RWPE2 (cell line): ENCODE measurements at regions not wholly inside any gene's neighbourhood (a gene's known extent, or its start where the extent isn't known, plus 50 kb on each side); places are given as distances from the start of the nearest gene placed in this dataset.

Experiments
- ATAC-seq: fragments of 200-7000 bp; cut with Tn5 transposase; 3 replicates; pipeline ENCODE4 v1.9.1; 2021; ENCODE audit warnings: low read depth
- DNase-seq: peaks from one replicate; pipeline ENCODE4 v3.0.0-alpha.2; 2020; ENCODE audit warnings: low spot score
- H3K27ac ChIP-seq: fragments of 450-650 bp; 2 replicates; pipeline ENCODE4 v1.5.1; 2017; ENCODE audit warnings: mild to moderate bottlenecking; ENCODE audit not compliant: poor library complexity, severe bottlenecking
- H3K27me3 ChIP-seq: fragments of 250-450 bp; sonication (Bioruptor Pico); 2 replicates; pipeline ENCODE4 v1.5.1; 2021; ENCODE audit warnings: mild to moderate bottlenecking, moderate library complexity; ENCODE audit not compliant: insufficient read depth, poor library complexity, severe bottlenecking
- H3K36me3 ChIP-seq: fragments of 250-450 bp; sonication (Bioruptor Pico); 2 replicates; pipeline ENCODE4 v1.5.1; 2020; ENCODE audit warnings: low read depth, mild to moderate bottlenecking, moderate library complexity
- H3K4me1 ChIP-seq: fragments of 250-450 bp; sonication (Bioruptor Pico); 2 replicates; pipeline ENCODE4 v1.5.1; 2021; ENCODE audit warnings: mild to moderate bottlenecking, moderate library complexity; ENCODE audit not compliant: insufficient read depth, poor library complexity, severe bottlenecking
- H3K4me3 ChIP-seq: fragments of 250-450 bp; sonication (Bioruptor Pico); 2 replicates; pipeline ENCODE4 v1.5.1; 2021; ENCODE audit warnings: mild to moderate bottlenecking, moderate library complexity; ENCODE audit not compliant: severe bottlenecking
- H3K9me3 ChIP-seq: fragments of 250-450 bp; sonication (Bioruptor Pico); 2 replicates; pipeline ENCODE4 v1.5.1; 2021; ENCODE audit warnings: mild to moderate bottlenecking, moderate library complexity; ENCODE audit not compliant: severe bottlenecking
- CTCF ChIP-seq: fragments of 450-650 bp; IDR thresholded peaks from one replicate; pipeline ENCODE4 v1.5.1; 2017; ENCODE audit warnings: mild to moderate bottlenecking, moderate library complexity; ENCODE audit not compliant: poor library complexity, severe bottlenecking

- H3K4me1 ChIP-seq, result peaks cover 6% of the 10 kb centered on the region
- TF ChIP-seq CTCF, result no peak
- no peaks in the 10 kb centered on the region for H3K27me3 ChIP-seq
- no peak overlapping the region for H3K27ac ChIP-seq
- ATAC-seq (no peak), DNase-seq (no peak)
- no peaks in the 10 kb centered on the region for H3K9me3 ChIP-seq
- H3K4me3 ChIP-seq, result no peak overlapping the region
- H3K36me3 ChIP-seq, result no peaks in the 10 kb centered on the region
Observed at GRCh38 chr5:44881266-44881665, 72.5 kb downstream of the MRPS30 start.

GRCh38 chr5:44884036-44884435, 75.3 kb downstream of the MRPS30 start:
- ATAC-seq (no peak), DNase-seq (no peak)
- H3K4me3 ChIP-seq, result no peak overlapping the region
- no peak for TF ChIP-seq CTCF
- no peaks in the 10 kb centered on the region for H3K9me3 ChIP-seq
- no peak overlapping the region for H3K27ac ChIP-seq
- peaks cover 3% of the 10 kb centered on the region for H3K4me1 ChIP-seq
- H3K27me3 ChIP-seq, result no peaks in the 10 kb centered on the region
- no peaks in the 10 kb centered on the region for H3K36me3 ChIP-seq

GRCh38 chr5:44885903-44886302, 77.2 kb downstream of the MRPS30 start:
- Histone ChIP-seq H3K27me3 (no peaks in the 10 kb centered on the region), H3K9me3 (no peaks in the 10 kb centered on the region), H3K4me3 (no peak overlapping the region), H3K4me1 (peaks cover 3% of the 10 kb centered on the region), H3K27ac (no peak overlapping the region), H3K36me3 (no peaks in the 10 kb centered on the region)
- DNase-seq, result no peak
- ATAC-seq, result peak; percentile 40; the same call in 1 of the 3 replicates
- no peak for TF ChIP-seq CTCF

GRCh38 chr5:44887722-44888121, 79.0 kb downstream of the MRPS30 start:
- peaks cover 3% of the 10 kb centered on the region for H3K4me1 ChIP-seq
- H3K27ac ChIP-seq, result no peak overlapping the region
- ATAC-seq (no peak), DNase-seq (no peak)
- peaks cover 2% of the 10 kb centered on the region for H3K9me3 ChIP-seq
- H3K4me3 ChIP-seq, result no peak overlapping the region
- TF ChIP-seq CTCF, result no peak
- H3K36me3 ChIP-seq, result no peaks in the 10 kb centered on the region
- no peaks in the 10 kb centered on the region for H3K27me3 ChIP-seq

- TF ChIP-seq CTCF, result no peak
- ATAC-seq (no peak), DNase-seq (no peak)
- H3K4me1 ChIP-seq, result peaks cover 3% of the 10 kb centered on the region
- H3K4me3 ChIP-seq, result no peak overlapping the region
- H3K27ac ChIP-seq, result no peak overlapping the region
- H3K27me3 ChIP-seq, result no peaks in the 10 kb centered on the region
- H3K9me3 ChIP-seq, result peaks cover 2% of the 10 kb centered on the region
- H3K36me3 ChIP-seq, result no peaks in the 10 kb centered on the region
Observed at GRCh38 chr5:44888435-44888834, 79.7 kb downstream of the MRPS30 start.
